HEK293T (cell line): ENCODE measurements at regions not wholly inside any gene's neighbourhood (a gene's known extent, or its start where the extent isn't known, plus 50 kb on each side); places are given as distances from the start of the nearest gene placed in this dataset.

Experiments
- CTCF ChIA-PET: fragments of 350-600 bp; formaldehyde crosslinking; extraction: SDS; loops from one replicate; lab custom pipeline; 2021; ENCODE audit warnings: antibody characterized with exemption, inconsistent platforms; lab: Yijun Ruan, JAX
- POLR2A ChIA-PET: fragments of 350-600 bp; formaldehyde crosslinking; extraction: SDS; loops from one replicate; lab custom pipeline; 2020; ENCODE audit warnings: antibody characterized with exemption, inconsistent platforms; lab: Yijun Ruan, JAX
- DNase-seq: peaks from one replicate; pipeline ENCODE4 v3.0.0; 2012; ENCODE audit warnings: mixed read lengths; ENCODE audit errors: extremely low spot score
- ARNT ChIP-seq: fragments of 450-650 bp; IDR thresholded peaks from 2 replicates; pipeline ENCODE4 v1.6.1; 2017; ENCODE audit warnings: mild to moderate bottlenecking
- BHLHE40 ChIP-seq: fragments of 450-650 bp; IDR thresholded peaks from 2 replicates; pipeline ENCODE4 v1.6.1; 2016; ENCODE audit warnings: mild to moderate bottlenecking, moderate library complexity, borderline replicate concordance
- CTBP1 ChIP-seq: fragments of 450-650 bp; IDR thresholded peaks from 2 replicates; pipeline ENCODE4 v1.6.1; 2016; ENCODE audit warnings: borderline replicate concordance
- ELF4 ChIP-seq: fragments of 450-650 bp; IDR thresholded peaks from 2 replicates; pipeline ENCODE4 v1.6.1; 2017; ENCODE audit warnings: antibody characterized with exemption
- FOXA1 ChIP-seq: fragments of 450-650 bp; IDR thresholded peaks from 2 replicates; pipeline ENCODE4 v1.6.1; 2016; ENCODE audit warnings: mild to moderate bottlenecking
- FOXK2 ChIP-seq: fragments of 450-650 bp; IDR thresholded peaks from 2 replicates; pipeline ENCODE4 v1.6.1; 2016; ENCODE audit warnings: mild to moderate bottlenecking
- FOXM1 ChIP-seq: fragments of 450-650 bp; IDR thresholded peaks from 2 replicates; pipeline ENCODE4 v1.6.1; 2017; ENCODE audit warnings: mild to moderate bottlenecking, borderline replicate concordance
- HDGF ChIP-seq: fragments of 450-650 bp; IDR thresholded peaks from 2 replicates; pipeline ENCODE4 v1.6.1; 2017; ENCODE audit warnings: antibody characterized with exemption, borderline replicate concordance
- L3MBTL2 ChIP-seq: fragments of 450-650 bp; conservative IDR thresholded peaks from 2 replicates; pipeline ENCODE4 v1.6.1; 2016; ENCODE audit warnings: mild to moderate bottlenecking
- LEF1 ChIP-seq: fragments of 450-650 bp; IDR thresholded peaks from 2 replicates; pipeline ENCODE4 v1.6.1; 2017; ENCODE audit warnings: mild to moderate bottlenecking, borderline replicate concordance
- NFRKB ChIP-seq: fragments of 450-650 bp; IDR thresholded peaks from 2 replicates; pipeline ENCODE4 v1.6.1; 2016; ENCODE audit warnings: mild to moderate bottlenecking, moderate library complexity
- SP1 ChIP-seq: fragments of 450-650 bp; IDR thresholded peaks from 2 replicates; pipeline ENCODE4 v1.6.1; 2017
- SUZ12 ChIP-seq: fragments of 450-650 bp; IDR thresholded peaks from 2 replicates; pipeline ENCODE4 v1.6.1; 2016; ENCODE audit warnings: mild to moderate bottlenecking
- TARDBP ChIP-seq: fragments of 450-650 bp; IDR thresholded peaks from 2 replicates; pipeline ENCODE4 v1.6.1; 2016
- ZNF384 ChIP-seq: fragments of 450-650 bp; IDR thresholded peaks from 2 replicates; pipeline ENCODE4 v1.6.1; 2016
- TF ChIP-seq, protein P1 (sequence below): fragments of 450-650 bp; IDR thresholded peaks from 2 replicates; pipeline ENCODE4 v1.6.1; 2016

DNA sequence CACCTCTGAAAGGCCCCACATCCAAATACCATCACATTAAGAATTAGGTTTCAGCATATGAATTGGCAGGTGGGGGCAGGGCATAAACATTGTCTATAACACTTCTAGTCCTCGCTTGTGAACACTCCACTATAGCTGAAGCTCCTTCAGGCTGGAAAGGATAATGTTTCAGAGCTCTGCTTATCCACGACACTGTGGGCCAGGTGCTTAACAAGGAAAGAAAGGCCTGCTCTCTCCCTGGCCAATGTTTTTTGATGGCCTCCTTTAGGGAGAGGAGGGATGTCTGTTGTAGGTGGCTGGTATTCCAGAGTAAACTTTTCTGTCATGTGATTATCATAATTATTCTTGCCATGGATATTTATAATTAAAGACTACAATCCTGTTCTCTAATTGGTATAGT is 86.4 kb downstream of the CCNA1 start:
- no peak for DNase-seq
- no peak for TF ChIP-seq ELF4
- TF ChIP-seq SP1: no peak
- no peak for TF ChIP-seq SUZ12
- TF ChIP-seq FOXA1: no peak
- TF ChIP-seq BHLHE40: no peak
- TF ChIP-seq FOXK2: no peak
- ChIA-PET POLR2A (no interaction called here), CTCF (no interaction called here)

DNA sequence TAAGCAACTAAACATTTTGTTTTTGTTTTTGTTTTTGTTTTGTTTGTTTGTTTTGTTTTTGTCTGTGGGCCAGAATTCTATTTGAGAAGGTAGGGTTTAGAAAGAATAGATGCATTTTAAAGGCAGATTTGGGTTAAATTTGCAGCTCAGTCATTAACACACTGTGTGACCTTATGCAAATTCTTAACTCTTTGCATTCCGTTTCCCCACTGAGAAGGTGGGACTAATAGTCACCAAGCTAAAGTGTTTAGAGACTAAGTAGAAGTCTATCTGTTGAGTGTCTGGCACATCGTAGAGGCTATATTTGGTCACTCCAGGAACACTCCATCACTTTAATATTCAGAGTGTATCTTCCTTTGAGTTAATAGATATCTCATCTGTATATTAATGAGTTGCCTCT is 87.1 kb downstream of the CCNA1 start:
- DNase-seq: no peak
- TF ChIP-seq BHLHE40 (no peak), TARDBP (no peak), SP1 (no peak), FOXM1 (no peak), CTBP1 (no peak)
- ChIA-PET CTCF (no interaction called here), POLR2A (no interaction called here)

DNA sequence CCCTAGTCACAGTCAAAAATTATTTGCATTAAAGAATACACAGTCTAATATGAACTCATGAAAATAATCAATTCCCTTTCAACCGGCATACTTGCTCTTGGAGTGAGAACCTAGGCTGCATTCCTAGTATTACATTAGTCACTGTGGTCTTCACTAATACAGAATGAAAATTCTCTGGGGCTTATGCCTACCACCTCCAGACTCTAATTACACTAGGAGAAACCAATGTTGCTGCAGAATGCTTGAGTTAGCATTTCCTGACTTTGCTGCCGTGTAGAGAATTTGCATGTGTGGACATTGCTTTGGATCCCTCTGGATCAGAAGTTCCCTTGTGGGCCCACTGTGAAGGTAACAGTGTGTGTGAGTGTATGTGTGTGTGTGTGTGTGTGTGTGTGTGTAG is 87.8 kb downstream of the CCNA1 start:
- TF ChIP-seq NFRKB (no peak), BHLHE40 (no peak)
- DNase-seq: no peak
- POLR2A ChIA-PET: no interaction called here
- CTCF ChIA-PET: no interaction called here

DNA sequence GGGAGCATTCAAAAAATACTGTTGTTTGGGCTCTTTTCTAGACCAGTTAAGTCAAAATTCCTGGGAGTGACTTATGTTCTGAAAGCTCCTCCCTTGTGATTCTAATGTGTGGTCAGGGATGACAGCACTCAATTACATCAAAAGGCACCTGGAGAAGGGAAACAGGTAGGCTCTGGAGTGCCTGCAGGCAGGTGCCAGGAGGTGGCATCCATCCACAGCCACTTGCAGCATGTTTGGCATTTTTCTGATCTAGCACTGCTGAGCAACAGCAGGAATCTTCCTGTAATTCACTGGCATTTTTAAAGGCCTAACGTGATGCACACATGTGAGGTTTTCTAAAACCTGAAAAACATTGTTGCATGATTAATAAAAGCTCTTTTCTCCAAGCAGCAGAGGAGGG is 94.6 kb downstream of the CCNA1 start:
- CTCF ChIA-PET: no interaction called here
- TF ChIP-seq ELF4 (no peak), BHLHE40 (no peak), SUZ12 (no peak), ZNF384 (no peak), ARNT (no peak), TARDBP (no peak), NFRKB (no peak), HDGF (no peak), FOXM1 (no peak), CTBP1 (no peak)
- TF ChIP-seq, protein P1, sequence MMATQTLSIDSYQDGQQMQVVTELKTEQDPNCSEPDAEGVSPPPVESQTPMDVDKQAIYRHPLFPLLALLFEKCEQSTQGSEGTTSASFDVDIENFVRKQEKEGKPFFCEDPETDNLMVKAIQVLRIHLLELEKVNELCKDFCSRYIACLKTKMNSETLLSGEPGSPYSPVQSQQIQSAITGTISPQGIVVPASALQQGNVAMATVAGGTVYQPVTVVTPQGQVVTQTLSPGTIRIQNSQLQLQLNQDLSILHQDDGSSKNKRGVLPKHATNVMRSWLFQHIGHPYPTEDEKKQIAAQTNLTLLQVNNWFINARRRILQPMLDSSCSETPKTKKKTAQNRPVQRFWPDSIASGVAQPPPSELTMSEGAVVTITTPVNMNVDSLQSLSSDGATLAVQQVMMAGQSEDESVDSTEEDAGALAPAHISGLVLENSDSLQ: no peak
- no peak for DNase-seq
- POLR2A ChIA-PET: no interaction called here

DNA sequence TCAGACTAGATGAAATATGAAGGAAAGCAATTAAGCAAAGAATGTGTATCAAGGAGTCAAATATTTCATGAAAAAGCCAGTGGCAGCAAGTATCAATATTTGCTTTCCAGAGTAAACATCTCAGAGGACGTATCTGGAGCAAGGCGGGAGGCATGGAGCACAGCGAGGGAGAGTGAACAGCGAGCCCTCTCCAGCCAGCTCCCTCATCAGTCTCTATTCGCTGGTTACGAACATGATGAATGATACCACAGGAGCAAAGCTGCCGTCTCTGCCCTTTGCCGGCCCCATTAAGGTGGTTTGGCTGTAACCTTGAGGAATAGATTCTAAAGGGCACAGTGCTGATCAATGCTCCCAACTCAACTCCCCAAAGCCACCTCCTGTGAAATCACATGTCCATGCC is 95.8 kb downstream of the CCNA1 start:
- TF ChIP-seq SUZ12 (no peak), SP1 (no peak), TARDBP (no peak), FOXA1 (no peak), BHLHE40 (no peak), FOXM1 (no peak), ARNT (no peak), HDGF (no peak), FOXK2 (no peak), L3MBTL2 (no peak), NFRKB (no peak), ELF4 (no peak), LEF1 (no peak), CTBP1 (no peak), ZNF384 (no peak)
- TF ChIP-seq, protein P1: no peak
- POLR2A ChIA-PET: no interaction called here
- no peak for DNase-seq
- CTCF ChIA-PET: no interaction called here

DNA sequence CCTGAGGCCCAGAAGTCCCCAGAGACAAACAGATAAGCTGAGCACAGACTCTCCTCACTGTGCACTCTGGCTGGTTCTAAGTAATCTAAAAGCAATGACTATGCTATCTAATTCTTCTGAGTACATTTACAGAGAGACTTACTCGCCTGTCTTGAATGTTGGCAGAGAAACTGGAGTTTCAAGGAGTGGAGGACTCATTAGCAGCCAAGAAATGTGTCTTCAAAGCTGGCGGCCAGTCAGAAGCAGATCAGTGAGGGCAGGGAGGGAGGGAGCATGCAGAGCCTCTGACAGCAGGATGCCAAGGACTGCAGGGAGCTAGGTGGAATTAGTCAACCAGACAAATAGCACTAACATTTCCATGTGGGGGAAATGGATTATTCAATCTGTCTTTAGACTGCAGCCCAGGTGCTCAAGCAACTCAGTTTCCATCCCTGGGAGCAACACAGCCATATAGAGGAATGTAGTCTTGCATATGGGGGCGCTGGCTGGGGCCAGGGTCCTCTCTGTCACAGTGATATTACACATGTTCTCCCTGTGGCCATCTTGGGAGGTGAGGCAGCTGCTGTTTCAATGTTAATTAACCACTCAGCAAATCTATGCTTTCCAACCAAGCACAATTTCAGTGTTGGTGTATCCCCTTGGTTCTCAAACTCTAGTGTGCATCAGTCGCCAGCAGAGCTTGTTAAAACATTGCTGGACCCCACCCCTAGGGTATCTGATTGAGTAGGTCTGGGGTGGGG is 97.9 kb downstream of the CCNA1 start:
- ChIA-PET CTCF (interaction anchor here (0.6 kb wide), 1 partner anchor 13 kb away, joined by 3 read pairs; no protein-coding TSS in a partner anchor), POLR2A (no interaction called here)
- TF ChIP-seq BHLHE40 (no peak), TARDBP (no peak), LEF1 (no peak), FOXM1 (no peak), SUZ12 (no peak), FOXA1 (no peak), FOXK2 (no peak), CTBP1 (no peak)
- TF ChIP-seq, protein P1: no peak
- no peak for DNase-seq
